A673 (cell line): ENCODE measurements at regions not wholly inside any gene's neighbourhood (a gene's known extent, or its start where the extent isn't known, plus 50 kb on each side); places are given as distances from the start of the nearest gene placed in this dataset.

Source experiments
- BruUV-seq: library from RNA; stranded (reverse); fragments of 400-500 nt; replicated peaks from 2 replicates; lab custom pipeline; 2021; lab: Mats Ljungman, UMichigan
- CTCF ChIA-PET: fragments of 300-600 bp; sonication (Branson Sonifier 250); formaldehyde crosslinking; loops from one replicate; lab custom pipeline; 2022; ENCODE audit warnings: antibody characterized with exemption; lab: Charles Lee
- POLR2A ChIA-PET: fragments of 300-600 bp; sonication (Branson Sonifier 250); formaldehyde crosslinking; loops from one replicate; lab custom pipeline; 2022; ENCODE audit warnings: antibody characterized with exemption; ENCODE audit not compliant: low non-redundant PET; lab: Charles Lee
- DNase-seq: peaks from one replicate; pipeline ENCODE4 v3.0.0-alpha.2; 2015; ENCODE audit warnings: low spot score
- H3K27ac ChIP-seq: fragments of 200-600 bp; sonication (generic); 2 replicates; pipeline ENCODE4 v1.5.1; 2016; ENCODE audit warnings: mixed run types, low read depth, mild to moderate bottlenecking, mixed read lengths, antibody characterized with exemption, low read length; ENCODE audit not compliant: poor library complexity, severe bottlenecking
- H3K27me3 ChIP-seq: fragments of 200-600 bp; sonication (generic); replicated peaks from 2 replicates; pipeline ENCODE4 v1.6.1; 2017; ENCODE audit warnings: mixed run types, low read depth, mild to moderate bottlenecking, mixed read lengths, antibody characterized with exemption, low read length; ENCODE audit not compliant: insufficient read depth, poor library complexity
- H3K36me3 ChIP-seq: fragments of 200-600 bp; sonication (generic); 2 replicates; pipeline ENCODE4 v1.6.1; 2016; ENCODE audit warnings: mixed run types, mild to moderate bottlenecking, mixed read lengths, antibody characterized with exemption, low read length; ENCODE audit not compliant: insufficient read depth, poor library complexity, severe bottlenecking
- H3K4me1 ChIP-seq: fragments of 200-600 bp; sonication (generic); 2 replicates; pipeline ENCODE4 v1.6.1; 2017; ENCODE audit warnings: mixed run types, mild to moderate bottlenecking, mixed read lengths, antibody characterized with exemption, low read length; ENCODE audit not compliant: insufficient read depth, poor library complexity, severe bottlenecking
- H3K4me3 ChIP-seq: fragments of 200-600 bp; sonication (generic); 2 replicates; pipeline ENCODE4 v1.5.1; 2016; ENCODE audit warnings: low read depth, mixed run types, mild to moderate bottlenecking, mixed read lengths, low read length; ENCODE audit not compliant: poor library complexity, severe bottlenecking
- H3K9me3 ChIP-seq: fragments of 200-600 bp; sonication (generic); 2 replicates; pipeline ENCODE4 v1.6.1; 2016; ENCODE audit warnings: mixed run types, low read depth, mild to moderate bottlenecking, mixed read lengths, antibody characterized with exemption, low read length; ENCODE audit not compliant: poor library complexity, severe bottlenecking
- EZH2 ChIP-seq: fragments of 200-600 bp; sonication (generic); IDR thresholded peaks from 2 replicates; pipeline ENCODE4 v1.6.1; 2017; ENCODE audit warnings: borderline replicate concordance, low read depth, mild to moderate bottlenecking, mixed read lengths, antibody characterized with exemption, low read length; ENCODE audit not compliant: poor library complexity, severe bottlenecking
- intact Hi-C: fragments of 100-400 bp; cut with micrococcal nuclease; formaldehyde crosslinking; loops from one replicate; pipeline ENCODE4 v1.10.0; 2022; ENCODE audit not compliant: unreplicated experiment
- TF ChIP-seq, protein P1 (sequence below): fragments of 300-800, 200-600 bp; sonication (generic); conservative IDR thresholded peaks from 2 replicates; pipeline ENCODE4 v1.5.1; 2017; ENCODE audit warnings: low read depth, mild to moderate bottlenecking, antibody characterized with exemption, low read length, moderate library complexity, mixed read lengths

DNA sequence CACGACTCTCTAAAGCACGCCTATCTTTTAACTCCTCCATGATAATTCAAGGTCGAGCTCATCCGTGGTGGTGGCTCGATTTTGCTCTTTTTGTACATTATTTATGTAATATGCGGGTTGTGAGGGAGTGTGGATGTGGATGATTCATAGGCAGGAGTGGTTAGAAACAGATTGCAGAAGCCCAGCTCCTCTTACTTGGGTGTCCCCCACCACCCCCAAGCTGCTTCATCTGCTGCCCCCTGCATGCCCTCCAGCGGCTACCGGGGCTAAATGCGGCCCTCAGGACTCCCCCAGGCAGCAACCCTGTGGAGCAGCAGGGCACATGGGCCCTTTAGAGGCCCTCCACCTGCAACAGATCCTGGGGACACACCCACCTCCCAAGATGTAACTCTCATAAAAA, 111.5 kb upstream of the SELENOK start:
- ChIA-PET CTCF (no interaction called here), POLR2A (no interaction called here)
- Histone ChIP-seq H3K27ac (no peak overlapping the region), H3K4me3 (no peak overlapping the region), H3K4me1 (no peaks in the 10 kb centered on the region), H3K36me3 (no peaks in the 10 kb centered on the region), H3K9me3 (no peaks in the 10 kb centered on the region), H3K27me3 (no peaks in the 10 kb centered on the region)
- DNase-seq = no peak
- intact Hi-C loops = no loop called here
- BruUV-seq = no TSS peak
- TF ChIP-seq EZH2 = no peak
- TF ChIP-seq, protein P1, sequence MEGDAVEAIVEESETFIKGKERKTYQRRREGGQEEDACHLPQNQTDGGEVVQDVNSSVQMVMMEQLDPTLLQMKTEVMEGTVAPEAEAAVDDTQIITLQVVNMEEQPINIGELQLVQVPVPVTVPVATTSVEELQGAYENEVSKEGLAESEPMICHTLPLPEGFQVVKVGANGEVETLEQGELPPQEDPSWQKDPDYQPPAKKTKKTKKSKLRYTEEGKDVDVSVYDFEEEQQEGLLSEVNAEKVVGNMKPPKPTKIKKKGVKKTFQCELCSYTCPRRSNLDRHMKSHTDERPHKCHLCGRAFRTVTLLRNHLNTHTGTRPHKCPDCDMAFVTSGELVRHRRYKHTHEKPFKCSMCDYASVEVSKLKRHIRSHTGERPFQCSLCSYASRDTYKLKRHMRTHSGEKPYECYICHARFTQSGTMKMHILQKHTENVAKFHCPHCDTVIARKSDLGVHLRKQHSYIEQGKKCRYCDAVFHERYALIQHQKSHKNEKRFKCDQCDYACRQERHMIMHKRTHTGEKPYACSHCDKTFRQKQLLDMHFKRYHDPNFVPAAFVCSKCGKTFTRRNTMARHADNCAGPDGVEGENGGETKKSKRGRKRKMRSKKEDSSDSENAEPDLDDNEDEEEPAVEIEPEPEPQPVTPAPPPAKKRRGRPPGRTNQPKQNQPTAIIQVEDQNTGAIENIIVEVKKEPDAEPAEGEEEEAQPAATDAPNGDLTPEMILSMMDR = no peak

DNA sequence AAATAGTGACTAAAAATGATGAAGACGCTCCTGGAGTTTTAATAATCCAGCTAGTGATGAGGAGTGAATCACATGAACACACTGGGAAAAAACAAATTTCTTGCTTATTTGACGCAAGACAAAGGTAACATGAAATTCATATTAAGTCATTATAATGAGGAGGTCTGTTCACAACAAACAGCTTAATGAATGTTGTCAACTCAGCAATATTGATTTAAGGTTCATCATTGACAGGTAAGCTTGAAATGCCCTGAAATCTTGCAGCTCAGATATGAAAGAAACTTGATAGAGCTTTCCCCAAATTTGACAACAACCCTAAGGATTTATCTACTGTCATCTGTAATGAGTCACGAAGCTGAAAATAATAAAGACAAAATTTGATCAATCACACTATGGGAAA, 108.1 kb upstream of the SELENOK start:
- Histone ChIP-seq H3K27me3 (no peaks in the 10 kb centered on the region), H3K36me3 (no peaks in the 10 kb centered on the region), H3K4me3 (no peak overlapping the region), H3K27ac (no peak overlapping the region), H3K9me3 (no peaks in the 10 kb centered on the region), H3K4me1 (no peaks in the 10 kb centered on the region)
- ChIA-PET CTCF (no interaction called here), POLR2A (no interaction called here)
- intact Hi-C loops = no loop called here
- DNase-seq = no peak
- TF ChIP-seq, protein P1 = no peak
- TF ChIP-seq EZH2 = no peak
- no TSS peak for BruUV-seq

DNA sequence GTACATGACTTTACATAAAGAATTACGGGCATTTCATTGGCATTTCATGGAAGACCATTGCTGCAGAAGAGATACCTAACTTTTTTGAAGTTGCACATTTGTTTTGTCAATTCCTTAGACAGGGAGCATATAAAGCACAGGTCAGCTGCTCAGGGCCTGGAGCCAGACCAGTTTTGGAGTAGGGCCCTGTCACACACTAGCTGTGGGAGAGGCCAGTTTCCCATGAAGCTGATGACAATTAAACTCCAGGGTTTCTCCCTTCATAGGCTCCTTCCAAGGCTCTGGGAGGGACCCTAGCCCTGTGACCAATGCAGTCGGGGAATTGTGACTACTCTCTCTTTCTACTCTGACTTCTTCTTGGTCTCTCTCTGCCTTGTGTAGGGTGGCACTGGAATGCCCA, 107.3 kb upstream of the SELENOK start:
- H3K27me3 ChIP-seq = no peaks in the 10 kb centered on the region
- no TSS peak for BruUV-seq
- DNase-seq = no peak
- H3K27ac ChIP-seq = no peak overlapping the region
- no peak for TF ChIP-seq EZH2
- TF ChIP-seq, protein P1 = no peak
- CTCF ChIA-PET = no interaction called here
- no peaks in the 10 kb centered on the region for H3K36me3 ChIP-seq
- intact Hi-C loops = no loop called here
- no peaks in the 10 kb centered on the region for H3K4me1 ChIP-seq
- POLR2A ChIA-PET = no interaction called here
- no peak overlapping the region for H3K4me3 ChIP-seq
- H3K9me3 ChIP-seq = no peaks in the 10 kb centered on the region
